Smooth muscle cell (in vitro differentiated cells): ENCODE measurements at regions not wholly inside any gene's neighbourhood (a gene's known extent, or its start where the extent isn't known, plus 50 kb on each side); places are given as distances from the start of the nearest gene placed in this dataset.
A peak's percentile ranks its signal among the peaks of the same experiment; 100 is the strongest.

ENCODE experiments used
- DNase-seq: peaks from one replicate; lab custom pipeline; 2025; ENCODE audit not compliant: unreplicated experiment; lab: John Stamatoyannopoulos, UW
- H2AFZ ChIP-seq: fragments of 200-600 bp; sonication (generic); 2 replicates; pipeline ENCODE4 v1.6.0; 2016; ENCODE audit warnings: antibody characterized with exemption, low read depth, mild to moderate bottlenecking
- H3F3A ChIP-seq: fragments of 200-600 bp; sonication (generic); 2 replicates; pipeline ENCODE4 v1.6.0; 2017; ENCODE audit warnings: antibody characterized with exemption, low read depth
- H3K27ac ChIP-seq: fragments of 200-600 bp; sonication (generic); 2 replicates; pipeline ENCODE4 v1.5.1; 2016; ENCODE audit warnings: low read depth, mild to moderate bottlenecking
- H3K27me3 ChIP-seq: fragments of 200-600 bp; sonication (generic); 2 replicates; pipeline ENCODE4 v1.6.1; 2016; ENCODE audit warnings: low read depth, mild to moderate bottlenecking
- H3K36me3 ChIP-seq: fragments of 200-600 bp; sonication (generic); 2 replicates; pipeline ENCODE4 v1.5.1; 2016; ENCODE audit warnings: low read depth
- H3K4me1 ChIP-seq: fragments of 200-600 bp; sonication (generic); 2 replicates; pipeline ENCODE4 v1.5.1; 2016; ENCODE audit warnings: low read depth
- H3K4me2 ChIP-seq: fragments of 200-600 bp; sonication (generic); 2 replicates; pipeline ENCODE4 v1.6.0; 2016; ENCODE audit warnings: mild to moderate bottlenecking
- H3K4me3 ChIP-seq: fragments of 200-600 bp; sonication (generic); 2 replicates; pipeline ENCODE4 v1.5.1; 2016; ENCODE audit warnings: mild to moderate bottlenecking
- H3K79me2 ChIP-seq: fragments of 200-600 bp; sonication (generic); 2 replicates; pipeline ENCODE4 v1.6.0; 2016; ENCODE audit warnings: low read depth, mild to moderate bottlenecking
- H3K9ac ChIP-seq: fragments of 200-600 bp; sonication (generic); 2 replicates; pipeline ENCODE4 v1.6.0; 2016; ENCODE audit warnings: low read depth
- H3K9me3 ChIP-seq: fragments of 200-600 bp; sonication (generic); replicated peaks from 2 replicates; pipeline ENCODE4 v1.5.1; 2016; ENCODE audit warnings: low read depth
- H4K20me1 ChIP-seq: fragments of 200-600 bp; sonication (generic); 2 replicates; pipeline ENCODE4 v1.6.0; 2016; ENCODE audit warnings: low read depth
- CTCF ChIP-seq: fragments of 200-600 bp; sonication (generic); IDR thresholded peaks from 2 replicates; pipeline ENCODE4 v1.5.1; 2017; ENCODE audit warnings: borderline replicate concordance, mild to moderate bottlenecking, antibody characterized with exemption; ENCODE audit not compliant: insufficient read depth, poor library complexity, severe bottlenecking
- WGBS: methylation state at CpG from one replicate; pipeline ENCODE4 v1.1.7; 2016; ENCODE audit warnings: low lambda C conversion rate; 5-methylcytosine and 5-hydroxymethylcytosine counted together

GRCh38 chr13:63110466-63110865, 1694.8 kb upstream of the PCDH20 start:
- Histone ChIP-seq H3K4me2 (no peak overlapping the region), H3K4me1 (no peaks in the 10 kb centered on the region), H3K4me3 (no peak overlapping the region), H2AFZ (peak overlapping the region; percentile 8), H3K9ac (no peak overlapping the region), H3K9me3 (no peaks in the 10 kb centered on the region), H3K36me3 (no peaks in the 10 kb centered on the region), H3F3A (no peaks in the 10 kb centered on the region), H3K27me3 (no peaks in the 10 kb centered on the region), H4K20me1 (no peaks in the 10 kb centered on the region), H3K27ac (no peak overlapping the region), H3K79me2 (no peaks in the 10 kb centered on the region)
- WGBS, result 37% methylated on average over 1 of the region's 1 CpG
- DNase-seq, result no peak
- no peak for TF ChIP-seq CTCF

- no peak for DNase-seq
- H3K27me3 ChIP-seq, result no peaks in the 10 kb centered on the region
- no peaks in the 10 kb centered on the region for H4K20me1 ChIP-seq
- peak overlapping the region; percentile 68 for H2AFZ ChIP-seq
- no peak overlapping the region for H3K4me2 ChIP-seq
- peak overlapping the region; percentile 33 for H3K27ac ChIP-seq
- TF ChIP-seq CTCF, result no peak
- H3K79me2 ChIP-seq, result no peaks in the 10 kb centered on the region
- H3F3A ChIP-seq, result no peaks in the 10 kb centered on the region
- H3K36me3 ChIP-seq, result no peaks in the 10 kb centered on the region
- WGBS, result 56% methylated on average over 5 of the region's 5 CpGs
- H3K9me3 ChIP-seq, result no peaks in the 10 kb centered on the region
- H3K9ac ChIP-seq, result no peak overlapping the region
- no peak overlapping the region for H3K4me3 ChIP-seq
- H3K4me1 ChIP-seq, result no peaks in the 10 kb centered on the region
These were observed 1691.7 kb upstream of the PCDH20 start for GRCh38 chr13:63107179-63107943.

- H4K20me1 ChIP-seq, result no peaks in the 10 kb centered on the region
- H3K36me3 ChIP-seq, result no peaks in the 10 kb centered on the region
- no peaks in the 10 kb centered on the region for H3K4me1 ChIP-seq
- no peaks in the 10 kb centered on the region for H3F3A ChIP-seq
- 94% methylated on average over 1 of the region's 1 CpG for WGBS
- H3K9me3 ChIP-seq, result no peaks in the 10 kb centered on the region
- DNase-seq, result no peak
- H3K4me3 ChIP-seq, result no peak overlapping the region
- H3K79me2 ChIP-seq, result no peaks in the 10 kb centered on the region
- no peak overlapping the region for H3K4me2 ChIP-seq
- H3K9ac ChIP-seq, result no peak overlapping the region
- H3K27ac ChIP-seq, result no peak overlapping the region
- H3K27me3 ChIP-seq, result no peaks in the 10 kb centered on the region
- H2AFZ ChIP-seq, result no peak overlapping the region
- no peak for TF ChIP-seq CTCF
These were observed 1679.1 kb upstream of the PCDH20 start for GRCh38 chr13:63094717-63095116.

- H3K4me1 ChIP-seq, result no peaks in the 10 kb centered on the region
- no peaks in the 10 kb centered on the region for H3K36me3 ChIP-seq
- H3K79me2 ChIP-seq, result no peaks in the 10 kb centered on the region
- H4K20me1 ChIP-seq, result no peaks in the 10 kb centered on the region
- H3K4me3 ChIP-seq, result no peak overlapping the region
- no peak for DNase-seq
- no peaks in the 10 kb centered on the region for H3K27me3 ChIP-seq
- no peak for TF ChIP-seq CTCF
- H3K27ac ChIP-seq, result no peak overlapping the region
- H3F3A ChIP-seq, result no peaks in the 10 kb centered on the region
- H3K4me2 ChIP-seq, result no peak overlapping the region
- H3K9me3 ChIP-seq, result no peaks in the 10 kb centered on the region
- H2AFZ ChIP-seq, result no peak overlapping the region
- no peak overlapping the region for H3K9ac ChIP-seq
These were observed 1678.3 kb upstream of the PCDH20 start for GRCh38 chr13:63093907-63094469.
